Adrenal gland (tissue), 5 donors: ENCODE measurements at regions not wholly inside any gene's neighbourhood (a gene's known extent, or its start where the extent isn't known, plus 50 kb on each side); places are given as distances from the start of the nearest gene placed in this dataset.

Source experiments
- POLR2A ChIP-seq, 2 donors: fragments of 450-650 bp; IDR thresholded peaks; one replicate each; pipeline ENCODE4 v1.6.1; 2017; ENCODE audit warnings: antibody characterized with exemption in 2 of 2, mild to moderate bottlenecking in 2 of 2, moderate library complexity in 1 of 2
- TF ChIP-seq, protein P1 (sequence below), 6 experiments: fragments of 450-650 bp in 4 of 6; fragments of 200-600 bp in 2 of 6; sonication (generic) in 1 of 6; IDR thresholded peaks; 1 replicate in 5 of 6; 2 replicates in 1 of 6; pipeline versions ENCODE4 v1.5.1 to v1.8.0; 2016 to 2021; ENCODE audit warnings: antibody characterized with exemption in 6 of 6, mild to moderate bottlenecking in 2 of 6, moderate library complexity in 1 of 6
- donor health status: DM: no; HTN: no; CAD: no.

DNA sequence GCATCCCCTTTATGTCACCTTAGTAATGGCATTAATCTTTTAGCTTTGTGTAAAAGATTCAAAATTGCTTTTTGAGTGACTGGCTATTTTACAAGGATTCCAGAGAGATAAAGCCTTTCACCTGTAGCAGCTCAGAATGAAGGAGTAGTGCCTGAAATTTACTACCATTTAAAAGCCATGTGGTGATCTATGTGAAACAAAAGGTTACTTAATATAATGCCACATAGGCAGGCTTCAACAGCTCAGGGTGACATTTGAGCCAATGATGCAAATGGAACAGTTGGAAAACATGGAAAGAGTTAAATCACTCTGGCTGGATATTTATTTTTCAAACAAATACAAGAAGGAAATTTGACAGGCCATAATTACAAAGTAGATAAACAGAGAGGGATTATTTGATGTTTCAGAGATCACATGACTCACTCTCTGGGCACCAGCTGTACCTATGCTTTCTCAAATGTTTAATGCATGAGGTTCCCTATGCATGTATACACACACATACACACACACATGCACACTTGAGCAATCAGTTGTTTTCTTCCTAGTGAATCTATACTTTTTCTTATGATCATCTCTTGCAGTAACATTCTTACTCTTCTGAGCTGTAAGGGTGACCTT, 171.5 kb downstream of the ZMAT3 start:
- TF ChIP-seq, protein P1, sequence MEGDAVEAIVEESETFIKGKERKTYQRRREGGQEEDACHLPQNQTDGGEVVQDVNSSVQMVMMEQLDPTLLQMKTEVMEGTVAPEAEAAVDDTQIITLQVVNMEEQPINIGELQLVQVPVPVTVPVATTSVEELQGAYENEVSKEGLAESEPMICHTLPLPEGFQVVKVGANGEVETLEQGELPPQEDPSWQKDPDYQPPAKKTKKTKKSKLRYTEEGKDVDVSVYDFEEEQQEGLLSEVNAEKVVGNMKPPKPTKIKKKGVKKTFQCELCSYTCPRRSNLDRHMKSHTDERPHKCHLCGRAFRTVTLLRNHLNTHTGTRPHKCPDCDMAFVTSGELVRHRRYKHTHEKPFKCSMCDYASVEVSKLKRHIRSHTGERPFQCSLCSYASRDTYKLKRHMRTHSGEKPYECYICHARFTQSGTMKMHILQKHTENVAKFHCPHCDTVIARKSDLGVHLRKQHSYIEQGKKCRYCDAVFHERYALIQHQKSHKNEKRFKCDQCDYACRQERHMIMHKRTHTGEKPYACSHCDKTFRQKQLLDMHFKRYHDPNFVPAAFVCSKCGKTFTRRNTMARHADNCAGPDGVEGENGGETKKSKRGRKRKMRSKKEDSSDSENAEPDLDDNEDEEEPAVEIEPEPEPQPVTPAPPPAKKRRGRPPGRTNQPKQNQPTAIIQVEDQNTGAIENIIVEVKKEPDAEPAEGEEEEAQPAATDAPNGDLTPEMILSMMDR (IDR thresholded peaks at IDR 0.05): no peak
- TF ChIP-seq POLR2A (IDR thresholded peaks at IDR 0.05): no peak
